ENCODE measurements at regions not wholly inside any gene's neighbourhood (a gene's known extent, or its start where the extent isn't known, plus 50 kb on each side); places are given as distances from the start of the nearest gene placed in this dataset.

DNA sequence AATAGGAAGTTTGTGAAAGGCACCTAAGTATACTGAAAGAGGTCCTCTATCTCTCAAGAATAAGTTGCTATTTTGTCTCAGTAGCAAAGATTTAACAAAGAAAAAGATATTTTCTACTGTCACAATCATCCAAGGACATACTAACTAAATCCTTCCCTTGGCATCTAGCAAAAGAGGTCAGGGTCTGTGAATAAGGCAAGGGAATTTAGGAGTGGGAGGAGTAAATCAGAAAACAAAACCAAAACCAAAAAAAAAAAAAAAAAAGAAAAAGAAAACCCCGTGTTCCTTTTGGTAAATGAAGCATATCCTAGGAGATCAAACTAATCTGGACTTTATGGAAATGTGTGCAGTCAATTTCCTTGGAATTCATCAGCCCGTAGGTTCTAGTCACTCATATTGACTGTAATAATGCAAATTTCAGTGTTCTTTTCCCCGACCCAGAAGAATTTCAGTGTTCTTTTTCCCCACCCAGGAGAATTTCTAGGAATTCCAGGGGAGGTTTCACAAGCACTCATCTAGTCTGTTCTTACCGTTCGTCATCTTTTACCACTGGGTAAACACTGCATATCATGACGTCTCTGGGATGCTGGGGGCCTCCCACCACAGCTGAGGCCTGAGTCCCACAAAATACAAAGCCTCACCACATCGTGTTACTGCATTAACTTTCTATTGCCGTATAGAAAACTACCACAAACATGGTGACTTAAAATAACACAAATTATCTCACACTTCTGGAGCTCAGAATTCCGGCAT, 113.8 kb upstream of the CCDC54 start:
- ChIA-PET CTCF (interaction anchor here (0.7 to 2.2 kb wide), 6 partner anchors 9 to 166 kb away, joined by 3 to 10 read pairs (median 4); no protein-coding TSS in a partner anchor), POLR2A (interaction anchor here (5.2 kb wide), 1 partner anchor 22 kb away, joined by 23 read pairs; no protein-coding TSS in a partner anchor)
- TF ChIP-seq, protein P1, sequence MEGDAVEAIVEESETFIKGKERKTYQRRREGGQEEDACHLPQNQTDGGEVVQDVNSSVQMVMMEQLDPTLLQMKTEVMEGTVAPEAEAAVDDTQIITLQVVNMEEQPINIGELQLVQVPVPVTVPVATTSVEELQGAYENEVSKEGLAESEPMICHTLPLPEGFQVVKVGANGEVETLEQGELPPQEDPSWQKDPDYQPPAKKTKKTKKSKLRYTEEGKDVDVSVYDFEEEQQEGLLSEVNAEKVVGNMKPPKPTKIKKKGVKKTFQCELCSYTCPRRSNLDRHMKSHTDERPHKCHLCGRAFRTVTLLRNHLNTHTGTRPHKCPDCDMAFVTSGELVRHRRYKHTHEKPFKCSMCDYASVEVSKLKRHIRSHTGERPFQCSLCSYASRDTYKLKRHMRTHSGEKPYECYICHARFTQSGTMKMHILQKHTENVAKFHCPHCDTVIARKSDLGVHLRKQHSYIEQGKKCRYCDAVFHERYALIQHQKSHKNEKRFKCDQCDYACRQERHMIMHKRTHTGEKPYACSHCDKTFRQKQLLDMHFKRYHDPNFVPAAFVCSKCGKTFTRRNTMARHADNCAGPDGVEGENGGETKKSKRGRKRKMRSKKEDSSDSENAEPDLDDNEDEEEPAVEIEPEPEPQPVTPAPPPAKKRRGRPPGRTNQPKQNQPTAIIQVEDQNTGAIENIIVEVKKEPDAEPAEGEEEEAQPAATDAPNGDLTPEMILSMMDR (IDR thresholded peaks at IDR 0.05; ENCODE audit: unreplicated experiment), result no peak
- no peak overlapping the region for H3K4me3 Mint-ChIP-seq (ENCODE audit: unreplicated experiment)
- DNase-seq (ENCODE audit: unreplicated experiment), result no peak
- H3K4me1 Mint-ChIP-seq (ENCODE audit: insufficient read depth, unreplicated experiment), result peaks cover 14% of the 10 kb centered on the region
- intact Hi-C loops (cut with micrococcal nuclease), result no loop called here
- peaks cover 4% of the 10 kb centered on the region for H3K36me3 Mint-ChIP-seq (ENCODE audit: insufficient read depth, unreplicated experiment)
- H3K27me3 Mint-ChIP-seq (ENCODE audit: insufficient read depth, unreplicated experiment), result no peaks in the 10 kb centered on the region
- H3K27ac Mint-ChIP-seq (ENCODE audit: low read depth, unreplicated experiment), result peak overlapping the region; percentile 88
- H3K9me3 Mint-ChIP-seq (ENCODE audit: unreplicated experiment), result no peaks in the 10 kb centered on the region
- no TSS peak for BruUV-seq (replicated peaks)

DNA sequence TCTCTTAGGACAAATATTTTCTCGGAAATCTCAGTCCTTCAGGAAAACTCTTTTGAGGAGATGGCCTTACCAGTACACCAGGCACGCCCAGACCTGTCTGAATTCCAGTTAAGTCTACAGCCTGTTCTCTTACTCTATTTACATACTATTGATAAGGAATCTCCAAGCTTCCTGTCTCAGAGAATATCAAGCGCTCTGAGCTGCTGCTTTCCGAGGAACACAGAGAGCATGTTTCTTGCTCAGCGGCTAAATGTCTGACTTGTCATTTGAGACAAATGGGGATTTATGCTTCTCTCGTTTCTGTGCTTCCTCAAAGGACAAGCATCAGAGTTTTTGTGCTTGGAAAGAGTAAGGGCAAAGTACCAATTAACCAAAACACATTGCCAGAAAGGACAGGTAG, 112.4 kb upstream of the CCDC54 start:
- peak overlapping the region; percentile 28 for H3K4me3 Mint-ChIP-seq (ENCODE audit: unreplicated experiment)
- no TSS peak for BruUV-seq (replicated peaks)
- H3K27ac Mint-ChIP-seq (ENCODE audit: low read depth, unreplicated experiment), result peak overlapping the region; percentile 88
- intact Hi-C loops (cut with micrococcal nuclease), result no loop called here
- CTCF ChIA-PET, result interaction anchor here (0.7 kb wide), 1 partner anchor 15 kb away, joined by 4 read pairs; no protein-coding TSS in a partner anchor
- POLR2A ChIA-PET, result interaction anchor here (0.6 to 5.2 kb wide), 7 partner anchors 23 to 259 kb away, joined by 3 to 23 read pairs (median 5); no protein-coding TSS in a partner anchor
- peaks cover 14% of the 10 kb centered on the region for H3K4me1 Mint-ChIP-seq (ENCODE audit: insufficient read depth, unreplicated experiment)
- DNase-seq (ENCODE audit: unreplicated experiment), result peak; percentile 52
- TF ChIP-seq, protein P1 (IDR thresholded peaks at IDR 0.05; ENCODE audit: unreplicated experiment), result no peak
- peaks cover 4% of the 10 kb centered on the region for H3K36me3 Mint-ChIP-seq (ENCODE audit: insufficient read depth, unreplicated experiment)
- no peaks in the 10 kb centered on the region for H3K27me3 Mint-ChIP-seq (ENCODE audit: insufficient read depth, unreplicated experiment)
- H3K9me3 Mint-ChIP-seq (ENCODE audit: unreplicated experiment), result no peaks in the 10 kb centered on the region

DNA sequence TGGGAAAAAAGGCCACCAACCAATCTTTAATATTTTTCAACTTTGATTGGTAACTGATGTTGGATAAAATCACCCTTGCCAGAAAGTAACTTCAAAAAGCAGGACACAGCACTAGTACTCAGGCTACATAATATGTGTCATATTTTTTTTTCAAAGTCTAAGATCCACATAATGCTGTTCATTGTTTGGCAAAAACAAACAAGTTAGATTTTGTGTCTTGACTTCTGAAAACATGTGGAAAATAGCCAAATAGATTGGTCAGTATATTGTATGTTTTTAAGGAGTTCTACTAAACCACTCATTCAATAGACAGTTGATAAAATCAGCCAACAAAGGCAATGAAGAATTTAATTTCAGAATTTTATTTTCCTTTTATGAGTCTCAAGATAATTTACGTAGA, 111.7 kb upstream of the CCDC54 start:
- Mint-ChIP-seq H3K4me1 (ENCODE audit: insufficient read depth, unreplicated experiment) (peaks cover 14% of the 10 kb centered on the region), H3K27ac (ENCODE audit: low read depth, unreplicated experiment) (peak overlapping the region; percentile 88), H3K36me3 (ENCODE audit: insufficient read depth, unreplicated experiment) (peaks cover 4% of the 10 kb centered on the region), H3K4me3 (ENCODE audit: unreplicated experiment) (peak overlapping the region; percentile 28), H3K9me3 (ENCODE audit: unreplicated experiment) (no peaks in the 10 kb centered on the region), H3K27me3 (ENCODE audit: insufficient read depth, unreplicated experiment) (no peaks in the 10 kb centered on the region)
- BruUV-seq (replicated peaks), result TSS peak; percentile 49
- DNase-seq (ENCODE audit: unreplicated experiment), result no peak
- ChIA-PET POLR2A (interaction anchor here (0.6 to 5.2 kb wide), 9 partner anchors 14 to 259 kb away, joined by 3 to 23 read pairs (median 3); no protein-coding TSS in a partner anchor), CTCF (interaction anchor here (0.6 to 2.7 kb wide), 3 partner anchors 16 to 164 kb away, joined by 3 to 16 read pairs (median 4); no protein-coding TSS in a partner anchor)
- intact Hi-C loops (cut with micrococcal nuclease), result no loop called here
- TF ChIP-seq, protein P1 (IDR thresholded peaks at IDR 0.05; ENCODE audit: unreplicated experiment), result no peak

DNA sequence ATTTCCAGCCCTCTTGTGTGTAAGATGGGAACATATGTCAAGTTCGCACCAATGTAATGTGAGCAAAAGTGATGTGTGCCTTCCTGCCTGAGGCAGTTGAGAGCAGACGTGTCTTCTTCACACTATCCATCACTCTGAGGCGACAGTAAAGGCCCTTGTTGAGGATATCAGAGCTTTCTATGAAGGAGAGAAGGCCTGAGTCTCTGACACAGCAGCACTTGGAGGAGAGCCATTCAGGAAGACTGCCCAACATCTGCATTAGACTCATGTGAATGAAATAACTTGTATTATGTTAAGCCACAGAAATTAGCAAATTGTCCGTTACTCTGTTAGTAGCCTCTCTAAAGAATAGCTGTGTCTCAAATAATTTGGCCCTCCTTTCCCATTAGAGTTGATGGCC, 108.8 kb upstream of the CCDC54 start:
- Mint-ChIP-seq H3K9me3 (ENCODE audit: unreplicated experiment) (no peaks in the 10 kb centered on the region), H3K27me3 (ENCODE audit: insufficient read depth, unreplicated experiment) (no peaks in the 10 kb centered on the region), H3K4me3 (ENCODE audit: unreplicated experiment) (no peak overlapping the region), H3K4me1 (ENCODE audit: insufficient read depth, unreplicated experiment) (peaks cover 24% of the 10 kb centered on the region), H3K36me3 (ENCODE audit: insufficient read depth, unreplicated experiment) (peaks cover 4% of the 10 kb centered on the region), H3K27ac (ENCODE audit: low read depth, unreplicated experiment) (no peak overlapping the region)
- no peak for DNase-seq (ENCODE audit: unreplicated experiment)
- BruUV-seq (replicated peaks), result no TSS peak
- CTCF ChIA-PET, result interaction anchor here (0.6 to 4.2 kb wide), 9 partner anchors 33 to 1357 kb away, joined by 3 to 29 read pairs (median 6); no protein-coding TSS in a partner anchor
- POLR2A ChIA-PET, result interaction anchor here (1.1 to 1.4 kb wide), 3 partner anchors 8 to 153 kb away, joined by 3 to 4 read pairs (median 4); no protein-coding TSS in a partner anchor
- intact Hi-C loops (cut with micrococcal nuclease), result no loop called here
- TF ChIP-seq, protein P1 (IDR thresholded peaks at IDR 0.05; ENCODE audit: unreplicated experiment), result no peak
